H9 (cell line): ENCODE measurements at regions not wholly inside any gene's neighbourhood (a gene's known extent, or its start where the extent isn't known, plus 50 kb on each side); places are given as distances from the start of the nearest gene placed in this dataset.

ENCODE experiments used
- DNase-seq: peaks from one replicate; pipeline ENCODE4 v3.0.0-alpha.2; 2017
- H2AFZ ChIP-seq: one replicate; pipeline ENCODE4 v1.6.1; 2013; ENCODE audit warnings: mild to moderate bottlenecking, low read length, control low read depth, moderate library complexity
- H2AK5ac ChIP-seq: 2 replicates; pipeline ENCODE4 v1.6.1; 2013; ENCODE audit warnings: low read length, control low read depth, mixed read lengths; ENCODE audit not compliant: insufficient read length
- H2BK120ac ChIP-seq: one replicate; pipeline ENCODE4 v1.6.1; 2013; ENCODE audit warnings: low read depth, mild to moderate bottlenecking, low read length, control low read depth, inconsistent platforms; ENCODE audit not compliant: poor library complexity, severe bottlenecking
- H2BK12ac ChIP-seq: 2 replicates; pipeline ENCODE4 v1.6.1; 2013; ENCODE audit warnings: low read length, control low read depth, mixed read lengths, low read depth; ENCODE audit not compliant: insufficient read length
- H2BK15ac ChIP-seq: 2 replicates; pipeline ENCODE4 v1.6.1; 2013; ENCODE audit warnings: low read depth, low read length, control low read depth
- H2BK20ac ChIP-seq: one replicate; pipeline ENCODE4 v1.6.1; 2013; ENCODE audit warnings: low read depth, mild to moderate bottlenecking, low read length, control low read depth, inconsistent platforms; ENCODE audit not compliant: poor library complexity, severe bottlenecking
- H2BK5ac ChIP-seq: 2 replicates; pipeline ENCODE4 v1.6.1; 2013; ENCODE audit warnings: low read length, control low read depth, mixed read lengths; ENCODE audit not compliant: insufficient read length
- H3K14ac ChIP-seq: 2 replicates; pipeline ENCODE4 v1.6.1; 2013; ENCODE audit warnings: low read length, control low read depth; ENCODE audit not compliant: insufficient read depth
- H3K18ac ChIP-seq: 2 replicates; pipeline ENCODE4 v1.6.1; 2013; ENCODE audit warnings: low read depth, mild to moderate bottlenecking, mixed read lengths, low read length, control low read depth; ENCODE audit not compliant: insufficient read length
- H3K23ac ChIP-seq: 2 replicates; pipeline ENCODE4 v1.6.1; 2013; ENCODE audit warnings: low read length, control low read depth, mixed read lengths, low read depth; ENCODE audit not compliant: insufficient read length
- H3K23me2 ChIP-seq: 2 replicates; pipeline ENCODE4 v1.6.1; 2013; ENCODE audit warnings: low read depth, mild to moderate bottlenecking, mixed read lengths, low read length, control low read depth; ENCODE audit not compliant: insufficient read length, poor library complexity, severe bottlenecking
- H3K27ac ChIP-seq: 2 replicates; pipeline ENCODE4 v1.5.1; 2013; ENCODE audit warnings: low read length, control low read depth, mixed read lengths, low read depth; ENCODE audit not compliant: insufficient read length
- H3K27me3 ChIP-seq: 2 replicates; pipeline ENCODE4 v1.6.1; 2013; ENCODE audit warnings: low read length, control low read depth, inconsistent platforms; ENCODE audit not compliant: insufficient read depth
- H3K4ac ChIP-seq: 2 replicates; pipeline ENCODE4 v1.6.1; 2013; ENCODE audit warnings: low read depth, mild to moderate bottlenecking, control low read depth, inconsistent platforms, low read length, moderate library complexity
- H3K4me1 ChIP-seq: 2 replicates; pipeline ENCODE4 v1.6.1; 2013; ENCODE audit warnings: low read length, control low read depth, inconsistent platforms; ENCODE audit not compliant: insufficient read depth
- H3K4me2 ChIP-seq: 2 replicates; pipeline ENCODE4 v1.6.1; 2013; ENCODE audit warnings: low read length, control low read depth, mixed read lengths; ENCODE audit not compliant: insufficient read length, insufficient read depth
- H3K56ac ChIP-seq: 2 replicates; pipeline ENCODE4 v1.6.1; 2013; ENCODE audit warnings: low read depth, mild to moderate bottlenecking, mixed read lengths, low read length, control low read depth; ENCODE audit not compliant: insufficient read length
- H3K79me1 ChIP-seq: 2 replicates; pipeline ENCODE4 v1.6.1; 2013; ENCODE audit warnings: low read depth, mild to moderate bottlenecking, moderate library complexity, low read length, control low read depth, inconsistent platforms; ENCODE audit not compliant: insufficient read depth, poor library complexity, severe bottlenecking
- H3K79me2 ChIP-seq: 2 replicates; pipeline ENCODE4 v1.6.1; 2013; ENCODE audit warnings: low read length, control low read depth, inconsistent platforms; ENCODE audit not compliant: insufficient read depth
- H3K9ac ChIP-seq: 2 replicates; pipeline ENCODE4 v1.6.1; 2013; ENCODE audit warnings: low read length, control low read depth, mixed read lengths; ENCODE audit not compliant: insufficient read length; ENCODE audit errors: extremely low read depth
- H3K9me3 ChIP-seq: one replicate; pipeline ENCODE4 v1.6.1; 2013; ENCODE audit warnings: low read depth, low read length, inconsistent platforms; ENCODE audit not compliant: control insufficient read depth
- H3T11ph ChIP-seq: one replicate; pipeline ENCODE4 v1.6.1; 2013; ENCODE audit warnings: mild to moderate bottlenecking, low read length, control low read depth, inconsistent platforms
- H4K20me1 ChIP-seq: one replicate; pipeline ENCODE4 v1.6.1; 2013; ENCODE audit not compliant: control insufficient read depth, insufficient read length, insufficient read depth
- H4K5ac ChIP-seq: 2 replicates; pipeline ENCODE4 v1.6.1; 2013; ENCODE audit warnings: low read depth, mild to moderate bottlenecking, mixed read lengths, low read length, control low read depth; ENCODE audit not compliant: insufficient read length
- H4K8ac ChIP-seq: replicated peaks from 2 replicates; pipeline ENCODE4 v1.6.1; 2013; ENCODE audit warnings: low read length, control low read depth, mixed read lengths, low read depth; ENCODE audit not compliant: insufficient read length
- H4K91ac ChIP-seq: 2 replicates; pipeline ENCODE4 v1.6.1; 2013; ENCODE audit warnings: low read depth, mild to moderate bottlenecking, moderate library complexity, mixed read lengths, low read length, control low read depth; ENCODE audit not compliant: insufficient read length
- H3K27ac Mint-ChIP-seq, 3 experiments: 2 replicates in 2 of 3; 3 replicates in 1 of 3; pipeline ENCODE4 v1.8.0; 2020 to 2021; ENCODE audit warnings: mixed read lengths in 3 of 3, mild to moderate bottlenecking in 1 of 3, moderate library complexity in 1 of 3
- H3K27me3 Mint-ChIP-seq: 2 replicates; pipeline ENCODE4 v1.8.0; 2021; ENCODE audit warnings: low read depth, mild to moderate bottlenecking, moderate library complexity, mixed read lengths
- H3K36me3 Mint-ChIP-seq, 3 experiments: 2 replicates in 2 of 3; 3 replicates in 1 of 3; pipeline ENCODE4 v1.8.0; 2020 to 2021; ENCODE audit warnings: low read depth in 3 of 3, mixed read lengths in 3 of 3; ENCODE audit not compliant: insufficient read depth in 1 of 3
- H3K4me1 Mint-ChIP-seq, 2 experiments: 2 replicates each; pipeline ENCODE4 v1.8.0; 2020; ENCODE audit warnings: mixed read lengths in 2 of 2
- H3K4me3 Mint-ChIP-seq, 2 experiments: 2 replicates in 1 of 2; 3 replicates in 1 of 2; pipeline ENCODE4 v1.8.0; 2020 to 2021; ENCODE audit warnings: mild to moderate bottlenecking in 2 of 2, mixed read lengths in 2 of 2, moderate library complexity in 1 of 2
- H3K9me3 Mint-ChIP-seq, 2 experiments: 2 replicates in 1 of 2; 3 replicates in 1 of 2; pipeline ENCODE4 v1.8.0; 2020; ENCODE audit warnings: mild to moderate bottlenecking in 2 of 2, mixed read lengths in 2 of 2, moderate library complexity in 1 of 2
- WGBS: extraction: QIAGEN DNeasy Blood & Tissue Kit; methylation state at CpG from one replicate; pipeline ENCODE4 v1.1.7; 2013; ENCODE audit warnings: missing lambda C conversion rate, low lambda C conversion rate, mixed read lengths; ENCODE audit not compliant: insufficient read length; ENCODE audit errors: extremely low coverage; 5-methylcytosine and 5-hydroxymethylcytosine counted together
- TF ChIP-seq, protein P1 (sequence below): fragments of 200-600 bp; sonication (generic); conservative IDR thresholded peaks from 3 replicates; pipeline ENCODE4 v1.8.0; 2021; ENCODE audit warnings: antibody characterized with exemption, mild to moderate bottlenecking

DNA sequence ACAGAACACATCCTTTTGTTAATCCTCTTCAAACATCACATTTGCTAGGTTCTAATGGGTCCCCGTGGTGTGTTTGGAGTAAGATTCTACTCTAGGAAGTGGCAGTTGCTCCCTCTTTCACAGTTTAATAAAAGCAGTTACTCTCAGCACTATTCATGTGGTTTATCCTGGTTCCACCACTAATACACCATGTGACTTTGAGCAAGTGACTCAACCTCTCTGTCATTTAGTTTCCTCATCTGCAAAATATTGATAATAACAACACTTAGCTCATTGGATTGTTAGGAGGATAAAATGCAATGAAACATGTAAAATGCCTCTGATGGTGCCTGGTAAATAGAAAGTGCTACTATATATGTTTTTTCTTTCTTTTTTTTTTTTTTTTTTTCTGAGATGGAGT is 488.0 kb upstream of the NOX3 start:
- no peak overlapping the region for H3K14ac ChIP-seq
- no peak overlapping the region for H4K5ac ChIP-seq
- H3K9me3 Mint-ChIP-seq, result no peaks in the 10 kb centered on the region
- H4K8ac ChIP-seq, result no peak overlapping the region
- H4K20me1 ChIP-seq, result no peaks in the 10 kb centered on the region
- H2BK120ac ChIP-seq, result no peak overlapping the region
- no peak overlapping the region for H3K18ac ChIP-seq
- H3K4ac ChIP-seq, result no peak overlapping the region
- WGBS, result no CpG with 5 or more reads among the region's 1 CpG
- H3K4me3 Mint-ChIP-seq, result no peak overlapping the region
- no peaks in the 10 kb centered on the region for H3K9me3 ChIP-seq
- H4K91ac ChIP-seq, result no peak overlapping the region
- peaks cover 3 to 8% of the 10 kb centered on the region in 2 experiments for H3K4me1 Mint-ChIP-seq
- no peak overlapping the region for H3K23ac ChIP-seq
- H3T11ph ChIP-seq, result no peak overlapping the region
- H3K23me2 ChIP-seq, result no peaks in the 10 kb centered on the region
- H3K27me3 Mint-ChIP-seq, result no peaks in the 10 kb centered on the region; the same call in 1 of the 2 replicates
- no peak overlapping the region for H3K27ac ChIP-seq
- no peaks in the 10 kb centered on the region for H3K79me1 ChIP-seq
- TF ChIP-seq, protein P1, sequence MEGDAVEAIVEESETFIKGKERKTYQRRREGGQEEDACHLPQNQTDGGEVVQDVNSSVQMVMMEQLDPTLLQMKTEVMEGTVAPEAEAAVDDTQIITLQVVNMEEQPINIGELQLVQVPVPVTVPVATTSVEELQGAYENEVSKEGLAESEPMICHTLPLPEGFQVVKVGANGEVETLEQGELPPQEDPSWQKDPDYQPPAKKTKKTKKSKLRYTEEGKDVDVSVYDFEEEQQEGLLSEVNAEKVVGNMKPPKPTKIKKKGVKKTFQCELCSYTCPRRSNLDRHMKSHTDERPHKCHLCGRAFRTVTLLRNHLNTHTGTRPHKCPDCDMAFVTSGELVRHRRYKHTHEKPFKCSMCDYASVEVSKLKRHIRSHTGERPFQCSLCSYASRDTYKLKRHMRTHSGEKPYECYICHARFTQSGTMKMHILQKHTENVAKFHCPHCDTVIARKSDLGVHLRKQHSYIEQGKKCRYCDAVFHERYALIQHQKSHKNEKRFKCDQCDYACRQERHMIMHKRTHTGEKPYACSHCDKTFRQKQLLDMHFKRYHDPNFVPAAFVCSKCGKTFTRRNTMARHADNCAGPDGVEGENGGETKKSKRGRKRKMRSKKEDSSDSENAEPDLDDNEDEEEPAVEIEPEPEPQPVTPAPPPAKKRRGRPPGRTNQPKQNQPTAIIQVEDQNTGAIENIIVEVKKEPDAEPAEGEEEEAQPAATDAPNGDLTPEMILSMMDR, result no peak
- H2AK5ac ChIP-seq, result no peak overlapping the region
- H2BK20ac ChIP-seq, result no peak overlapping the region
- no peaks in the 10 kb centered on the region for H3K79me2 ChIP-seq
- H2BK5ac ChIP-seq, result no peak overlapping the region
- H2BK15ac ChIP-seq, result no peak overlapping the region
- no peak overlapping the region for H3K56ac ChIP-seq
- no peak overlapping the region for H3K27ac Mint-ChIP-seq
- no peaks in the 10 kb centered on the region for H3K4me1 ChIP-seq
- no peaks in the 10 kb centered on the region for H3K36me3 Mint-ChIP-seq
- no peak overlapping the region for H2BK12ac ChIP-seq
- no peaks in the 10 kb centered on the region for H3K27me3 ChIP-seq
- no peak for DNase-seq
- H2AFZ ChIP-seq, result no peak overlapping the region
- H3K9ac ChIP-seq, result no peak overlapping the region
- H3K4me2 ChIP-seq, result no peak overlapping the region
